Activated CD8-positive, alpha-beta T cell treated with anti-CD3 and anti-CD28 coated beads, Interleukin-2, amount 10 ng/mL, durations not matched to agents 7 days and 5 days (primary cell): ENCODE measurements at regions not wholly inside any gene's neighbourhood (a gene's known extent, or its start where the extent isn't known, plus 50 kb on each side); places are given as distances from the start of the nearest gene placed in this dataset.

Experiments
- ATAC-seq: fragments of 150-1000 bp; cut with Tn5 transposase; one replicate; pipeline ENCODE4 v1.10.0; 2021; ENCODE audit warnings: moderate library complexity
- CTCF ChIA-PET: fragments of 350-600 bp; sonication (Branson Sonifier 250); formaldehyde crosslinking; loops from one replicate; lab custom pipeline; 2021; ENCODE audit warnings: antibody characterized with exemption; lab: Charles Lee
- POLR2A ChIA-PET: fragments of 350-600 bp; sonication (Branson Sonifier 250); formaldehyde crosslinking; loops from one replicate; lab custom pipeline; 2021; ENCODE audit warnings: antibody characterized with exemption; lab: Charles Lee
- DNase-seq: peaks from one replicate; pipeline ENCODE4 v3.0.0-alpha.2; 2020
- H3K27ac Mint-ChIP-seq: one replicate; pipeline ENCODE4 v1.8.0; 2021; ENCODE audit warnings: mild to moderate bottlenecking, mixed read lengths
- H3K27me3 Mint-ChIP-seq: one replicate; pipeline ENCODE4 v1.8.0; 2021; ENCODE audit warnings: low read depth, mixed read lengths
- H3K36me3 Mint-ChIP-seq: one replicate; pipeline ENCODE4 v1.8.0; 2021; ENCODE audit warnings: low read depth, mixed read lengths
- H3K4me1 Mint-ChIP-seq: one replicate; pipeline ENCODE4 v1.8.0; 2021; ENCODE audit warnings: low read depth, mixed read lengths
- H3K4me3 Mint-ChIP-seq: one replicate; pipeline ENCODE4 v1.8.0; 2021; ENCODE audit warnings: mild to moderate bottlenecking, mixed read lengths
- H3K9me3 Mint-ChIP-seq: one replicate; pipeline ENCODE4 v1.8.0; 2022; ENCODE audit warnings: mixed read lengths; ENCODE audit not compliant: insufficient read depth

DNA sequence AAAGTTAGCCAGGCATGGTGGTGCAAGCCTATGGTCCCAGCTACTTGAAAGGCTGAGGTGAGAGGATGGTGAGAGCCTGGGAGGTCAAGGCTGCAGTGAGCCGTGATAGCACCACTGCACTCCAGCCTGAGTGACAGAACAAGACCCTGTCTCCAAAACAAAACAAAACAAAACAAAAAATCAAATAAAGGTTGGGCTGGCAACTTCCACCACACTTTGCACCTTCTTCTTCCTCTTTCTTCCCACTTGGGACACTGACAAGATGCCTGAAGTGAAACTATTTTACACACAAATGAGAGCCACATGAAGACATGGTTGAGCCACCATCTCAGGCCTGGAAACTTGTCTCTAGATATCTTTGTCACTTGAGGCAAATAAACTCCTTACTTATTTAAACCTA is 53.8 kb upstream of the CCDC28A start:
- ChIA-PET CTCF (no interaction called here), POLR2A (no interaction called here)
- H3K36me3 Mint-ChIP-seq = no peaks in the 10 kb centered on the region
- H3K27me3 Mint-ChIP-seq = peaks cover 13% of the 10 kb centered on the region
- H3K27ac Mint-ChIP-seq = no peak overlapping the region
- DNase-seq = no peak
- H3K4me1 Mint-ChIP-seq = peaks cover 2% of the 10 kb centered on the region
- H3K9me3 Mint-ChIP-seq = no peaks in the 10 kb centered on the region
- ATAC-seq = no peak
- no peak overlapping the region for H3K4me3 Mint-ChIP-seq

DNA sequence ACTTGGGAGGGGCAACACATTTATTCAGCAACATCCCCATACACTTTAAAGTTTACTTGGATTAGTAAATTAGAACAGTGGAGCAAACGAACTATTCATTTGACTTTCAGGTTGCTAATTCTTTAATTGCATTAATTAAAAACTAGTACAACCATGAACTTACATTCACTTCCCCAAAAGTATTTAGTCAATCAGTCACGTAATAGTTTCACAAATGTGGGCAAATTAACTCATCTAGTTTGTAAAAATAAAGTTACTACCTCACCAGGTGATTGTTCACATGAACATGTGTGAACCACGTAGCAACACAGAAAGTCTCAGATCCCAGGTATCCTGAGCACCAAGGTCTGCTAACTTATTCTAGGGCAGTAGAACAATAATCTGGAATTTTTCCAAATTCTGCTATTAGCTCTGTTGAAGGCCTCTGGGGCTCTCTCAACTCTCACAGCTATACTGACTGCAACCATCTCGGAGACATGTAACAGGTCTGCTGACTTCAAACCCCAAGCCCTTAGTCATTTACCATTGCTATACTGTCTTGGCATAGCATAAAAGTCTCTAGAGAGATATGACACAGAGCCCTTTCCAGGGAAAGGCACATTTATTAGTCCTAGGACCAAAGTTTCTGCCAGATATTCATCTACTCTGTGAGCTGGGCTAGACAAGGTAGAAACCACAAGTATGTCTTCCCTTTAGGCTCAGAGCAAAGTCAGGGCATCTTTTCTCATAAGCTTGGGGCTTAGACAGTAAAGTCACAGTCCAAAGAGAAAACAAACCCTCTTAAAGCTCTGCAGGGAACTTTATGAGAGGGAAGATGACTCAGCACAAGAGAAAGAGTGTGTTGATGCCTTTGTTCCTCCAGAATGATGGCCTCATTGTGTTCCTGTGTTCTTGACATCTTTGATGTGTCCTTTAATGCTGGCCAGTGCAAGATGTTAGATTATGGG is 50.9 kb upstream of the CCDC28A start:
- POLR2A ChIA-PET = interaction anchor here (1.0 kb wide), 1 partner anchor 51 kb away, joined by 6 read pairs; the partner anchor contains the start of gene CCDC28A
- no peak overlapping the region for H3K4me3 Mint-ChIP-seq
- CTCF ChIA-PET = no interaction called here
- H3K27me3 Mint-ChIP-seq = peaks cover 5% of the 10 kb centered on the region
- no peak for DNase-seq
- H3K27ac Mint-ChIP-seq = no peak overlapping the region
- H3K4me1 Mint-ChIP-seq = peaks cover 2% of the 10 kb centered on the region
- no peaks in the 10 kb centered on the region for H3K9me3 Mint-ChIP-seq
- no peak for ATAC-seq
- no peaks in the 10 kb centered on the region for H3K36me3 Mint-ChIP-seq
